ENCODE measurements at regions not wholly inside any gene's neighbourhood (a gene's known extent, or its start where the extent isn't known, plus 50 kb on each side); places are given as distances from the start of the nearest gene placed in this dataset.

DNA sequence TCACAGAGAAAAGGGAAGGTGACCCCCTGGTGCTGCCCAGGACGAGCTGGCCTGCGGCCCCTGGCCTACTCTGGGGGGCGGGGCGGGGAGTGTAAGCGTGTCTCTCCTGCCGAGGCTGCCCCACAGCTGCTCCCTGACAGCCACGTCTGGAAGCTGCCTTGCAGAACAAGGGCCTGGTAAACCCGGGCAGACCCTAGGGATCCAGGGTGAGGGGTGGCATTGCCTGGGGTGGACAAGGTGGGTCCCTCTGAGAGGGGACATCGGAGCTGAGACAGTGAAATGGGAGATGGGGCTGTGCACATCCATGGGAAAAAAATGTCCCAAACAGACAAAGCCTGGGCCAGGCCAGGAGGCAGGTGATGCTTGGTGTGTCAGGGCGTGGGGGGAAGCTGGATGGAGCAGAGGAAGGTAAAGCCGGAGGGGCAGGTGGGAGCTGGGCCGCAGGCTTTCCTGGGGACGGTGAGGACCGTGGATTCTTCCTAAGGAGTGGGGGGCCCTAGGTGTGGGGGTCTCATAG, 66.0 kb upstream of the HDAC4 start:
- no peak overlapping the region for H3K4me3 ChIP-seq (ENCODE audit: low read length)
- no peak for DNase-seq (ENCODE audit: low read depth)
- TF ChIP-seq, protein P1, sequence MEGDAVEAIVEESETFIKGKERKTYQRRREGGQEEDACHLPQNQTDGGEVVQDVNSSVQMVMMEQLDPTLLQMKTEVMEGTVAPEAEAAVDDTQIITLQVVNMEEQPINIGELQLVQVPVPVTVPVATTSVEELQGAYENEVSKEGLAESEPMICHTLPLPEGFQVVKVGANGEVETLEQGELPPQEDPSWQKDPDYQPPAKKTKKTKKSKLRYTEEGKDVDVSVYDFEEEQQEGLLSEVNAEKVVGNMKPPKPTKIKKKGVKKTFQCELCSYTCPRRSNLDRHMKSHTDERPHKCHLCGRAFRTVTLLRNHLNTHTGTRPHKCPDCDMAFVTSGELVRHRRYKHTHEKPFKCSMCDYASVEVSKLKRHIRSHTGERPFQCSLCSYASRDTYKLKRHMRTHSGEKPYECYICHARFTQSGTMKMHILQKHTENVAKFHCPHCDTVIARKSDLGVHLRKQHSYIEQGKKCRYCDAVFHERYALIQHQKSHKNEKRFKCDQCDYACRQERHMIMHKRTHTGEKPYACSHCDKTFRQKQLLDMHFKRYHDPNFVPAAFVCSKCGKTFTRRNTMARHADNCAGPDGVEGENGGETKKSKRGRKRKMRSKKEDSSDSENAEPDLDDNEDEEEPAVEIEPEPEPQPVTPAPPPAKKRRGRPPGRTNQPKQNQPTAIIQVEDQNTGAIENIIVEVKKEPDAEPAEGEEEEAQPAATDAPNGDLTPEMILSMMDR (conservative IDR thresholded peaks at IDR 0.05; ENCODE audit: low read length) = no peak

DNA sequence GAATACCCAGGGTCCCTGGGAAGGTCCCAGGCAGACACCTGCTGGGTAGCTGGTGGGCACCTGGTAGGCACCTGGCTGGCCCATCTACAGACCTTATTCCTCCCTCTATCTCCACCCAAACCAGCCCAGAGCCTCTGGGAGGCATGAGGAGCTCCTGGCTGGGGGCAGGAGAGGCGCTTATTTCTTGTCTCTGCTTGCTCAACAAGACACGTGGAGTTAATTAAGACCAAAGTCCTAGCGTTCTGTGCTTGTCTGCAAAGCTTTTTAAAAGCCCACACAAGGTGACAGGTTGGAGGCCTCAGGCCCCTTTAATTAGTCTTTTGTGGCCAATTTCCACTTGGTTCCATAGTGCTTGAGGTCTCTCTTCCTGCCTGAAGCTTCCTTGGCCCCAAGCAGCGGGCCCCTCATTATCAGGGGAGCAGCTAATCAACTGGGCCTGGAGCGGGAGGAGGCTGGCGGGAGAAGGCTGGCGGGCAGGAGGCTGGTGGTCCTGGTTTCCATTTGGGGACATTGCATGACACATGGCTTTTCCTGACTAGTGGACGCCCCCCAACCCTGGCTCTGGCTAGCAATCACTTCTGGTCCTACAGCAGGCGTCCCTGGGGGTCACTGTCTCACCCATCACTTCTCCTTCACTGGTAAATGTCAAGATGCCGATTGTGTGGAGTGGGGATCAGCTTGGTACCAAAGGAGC, 65.4 kb upstream of the HDAC4 start:
- TF ChIP-seq, protein P1 (conservative IDR thresholded peaks at IDR 0.05; ENCODE audit: low read length) = no peak
- peak; percentile 53 for DNase-seq (ENCODE audit: low read depth)
- no peak overlapping the region for H3K4me3 ChIP-seq (ENCODE audit: low read length)

DNA sequence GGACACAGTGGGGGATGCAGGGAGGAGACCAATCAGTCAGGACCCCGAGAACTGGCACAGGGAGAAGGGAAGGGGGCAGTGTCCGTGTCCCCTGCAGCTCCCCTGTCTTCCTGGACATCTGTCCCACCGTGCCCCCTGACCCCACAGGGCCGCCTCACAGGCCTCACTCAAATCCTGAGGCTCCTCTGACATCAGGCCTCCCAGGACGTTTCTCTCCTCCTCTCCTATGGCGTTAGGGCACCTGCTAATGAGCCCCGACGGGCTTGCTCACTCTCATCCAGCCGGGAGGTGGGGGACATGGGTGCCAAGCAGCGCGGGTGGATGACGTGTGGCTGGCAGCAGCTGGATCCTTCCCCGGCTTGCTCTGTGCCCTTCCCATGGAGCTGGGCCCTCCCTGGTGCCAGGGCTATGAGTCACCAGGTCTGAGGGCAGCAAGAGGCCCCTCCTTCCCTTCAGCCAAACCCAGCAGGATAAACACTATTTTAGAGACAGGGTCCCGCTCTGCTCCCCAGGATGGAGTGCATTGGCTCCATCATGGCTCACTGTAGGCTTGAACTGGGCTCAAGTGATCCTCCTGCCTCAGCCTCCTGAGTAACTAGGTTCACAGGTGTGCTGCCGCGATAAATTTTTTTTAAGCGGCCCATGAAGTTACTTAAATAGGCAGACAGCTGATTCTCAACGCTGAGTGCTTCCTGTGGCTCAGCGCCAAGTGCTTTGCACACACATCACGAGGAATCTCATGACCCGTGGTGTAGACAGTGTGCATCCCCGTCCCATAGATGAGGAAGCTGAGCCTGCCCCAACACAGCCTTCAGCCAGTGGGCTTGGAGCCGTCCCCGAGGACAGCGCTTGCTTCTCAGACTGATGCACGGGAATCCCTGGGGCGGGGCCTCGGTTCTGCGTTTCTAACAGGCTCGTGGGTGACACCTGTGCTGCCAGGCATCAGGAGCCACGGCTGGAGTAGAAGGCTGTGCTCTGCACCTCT, 64.5 kb upstream of the HDAC4 start:
- peak; percentile 28 for DNase-seq (ENCODE audit: low read depth)
- TF ChIP-seq, protein P1 (conservative IDR thresholded peaks at IDR 0.05; ENCODE audit: low read length) = no peak
- H3K4me3 ChIP-seq (ENCODE audit: low read length) = no peak overlapping the region

DNA sequence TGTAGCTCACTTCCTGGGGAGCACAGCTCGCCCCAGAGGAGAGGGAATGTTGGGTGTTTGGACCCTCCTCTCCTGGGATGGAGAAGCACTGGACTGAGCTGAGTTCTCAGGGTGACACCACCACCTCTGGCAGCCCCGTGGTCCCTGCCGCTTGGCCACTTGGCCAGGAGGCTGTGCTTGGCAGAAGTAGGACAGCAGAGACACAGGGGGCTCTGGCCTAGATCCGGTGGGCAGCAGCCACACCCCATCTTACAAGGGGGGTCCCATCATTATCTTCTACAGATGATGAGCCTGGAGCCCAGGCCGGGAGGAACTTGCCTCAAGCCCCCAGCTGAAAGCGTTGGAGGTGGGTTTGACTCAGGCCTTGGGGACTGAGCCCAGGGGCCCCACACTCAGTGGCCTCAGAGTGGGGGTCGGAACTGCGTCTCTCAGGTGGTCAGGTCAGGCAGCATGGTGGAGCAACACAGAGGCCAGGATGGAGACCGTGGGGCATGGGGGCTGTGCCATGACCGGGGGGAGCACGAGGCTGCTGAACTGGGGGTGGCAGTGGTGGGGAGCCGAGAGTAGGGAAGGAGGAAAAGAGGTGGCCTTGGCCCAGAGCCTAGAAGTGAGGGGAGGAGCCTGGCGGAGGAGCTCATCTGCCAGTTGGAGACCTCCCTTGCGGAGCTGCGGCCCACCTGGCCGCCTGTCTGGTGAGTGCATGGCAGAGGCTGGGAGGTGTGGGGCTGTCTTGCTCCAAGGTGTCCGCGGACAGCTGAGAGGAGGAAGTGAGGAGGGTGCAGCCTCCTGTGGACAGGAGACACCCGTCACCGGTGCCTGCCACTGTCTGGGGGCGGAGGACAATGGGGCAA, 63.6 kb upstream of the HDAC4 start:
- DNase-seq (ENCODE audit: low read depth) = no peak
- H3K4me3 ChIP-seq (ENCODE audit: low read length) = no peak overlapping the region

DNA sequence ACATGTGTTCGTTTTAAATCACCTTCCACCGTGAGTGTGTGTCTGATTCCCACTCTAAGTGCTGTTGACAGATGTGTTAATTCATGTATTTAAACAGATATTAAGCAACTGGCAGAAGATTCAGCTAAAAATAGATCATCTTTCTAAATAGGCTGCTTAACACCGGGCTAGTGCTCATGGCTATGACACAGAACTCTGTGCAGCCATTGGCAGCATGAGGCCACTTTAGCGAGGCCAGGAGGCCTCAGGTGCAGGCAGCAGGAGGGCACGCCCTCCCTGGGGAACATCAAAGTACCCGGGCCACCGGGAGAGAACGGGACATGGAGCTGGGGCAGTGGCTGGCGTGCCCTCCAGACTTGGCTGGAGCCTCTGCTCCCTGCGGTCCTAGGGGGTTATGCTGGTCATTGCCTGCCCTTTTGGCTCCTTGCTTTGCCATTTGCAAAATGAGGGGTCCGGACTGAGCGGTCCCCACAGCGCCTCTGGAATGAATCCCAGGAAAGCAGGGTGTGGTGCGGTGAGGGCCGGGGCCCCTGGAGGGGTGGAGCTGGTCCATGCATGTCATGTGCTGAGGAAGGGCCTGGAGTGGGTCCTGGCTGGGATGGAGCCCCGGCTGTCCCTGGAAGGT, 62.8 kb upstream of the HDAC4 start:
- no peak overlapping the region for H3K4me3 ChIP-seq (ENCODE audit: low read length)
- DNase-seq (ENCODE audit: low read depth) = no peak

More for the DNA sequence above, 63.6 kb upstream of the HDAC4 start:
- TF ChIP-seq, protein P1 (conservative IDR thresholded peaks at IDR 0.05; ENCODE audit: low read length) = no peak

More for the DNA sequence above, 62.8 kb upstream of the HDAC4 start:
- TF ChIP-seq, protein P1 (conservative IDR thresholded peaks at IDR 0.05; ENCODE audit: low read length) = no peak
